Vagina (tissue), 2 donors: ENCODE measurements at regions not wholly inside any gene's neighbourhood (a gene's known extent, or its start where the extent isn't known, plus 50 kb on each side); places are given as distances from the start of the nearest gene placed in this dataset.

Experiments used
- DNase-seq, 2 donors: peaks; one replicate each; pipeline ENCODE4 v3.0.0-alpha.2; 2017; ENCODE audit errors: extremely low spot score in 2 of 2
- H3K27ac ChIP-seq: fragments of 200-600 bp; sonication (generic); one replicate; pipeline ENCODE4 v1.5.1; 2019
- H3K27me3 ChIP-seq: fragments of 200-600 bp; sonication (generic); one replicate; pipeline ENCODE4 v1.5.1; 2019
- H3K36me3 ChIP-seq, 2 donors: fragments of 200-600 bp; sonication (generic); one replicate each; pipeline ENCODE4 v1.5.1; 2017 to 2019
- H3K4me1 ChIP-seq: fragments of 200-600 bp; sonication (generic); one replicate; pipeline ENCODE4 v1.5.1; 2019
- H3K4me3 ChIP-seq, 2 donors: fragments of 200-600 bp; sonication (generic); 1 replicate in 1 of 2; 2 replicates in 1 of 2; pipeline ENCODE4 v1.5.1; 2016 to 2019
- H3K9me3 ChIP-seq: fragments of 200-600 bp; sonication (generic); one replicate; pipeline ENCODE4 v1.5.1; 2019
- CTCF ChIP-seq, 3 experiments: fragments of 450-650 bp in 2 of 3; fragments of 200-600 bp in 1 of 3; sonication (generic) in 1 of 3; IDR thresholded peaks; one replicate each; pipeline ENCODE4 v1.5.1; 2017 to 2019; ENCODE audit warnings: antibody characterized with exemption in 3 of 3, mild to moderate bottlenecking in 2 of 3, moderate library complexity in 2 of 3
- POLR2A ChIP-seq, 2 donors: fragments of 450-650 bp; IDR thresholded peaks; one replicate each; pipeline ENCODE4 v1.6.1; 2017; ENCODE audit warnings: antibody characterized with exemption in 2 of 2, mild to moderate bottlenecking in 2 of 2, moderate library complexity in 2 of 2
- POLR2AphosphoS5 ChIP-seq, 2 donors: sonication (generic); formaldehyde crosslinking; IDR thresholded peaks; one replicate each; pipeline ENCODE4 v1.9.0; 2017; ENCODE audit warnings: antibody characterized with exemption in 2 of 2, mild to moderate bottlenecking in 2 of 2, low read depth in 1 of 2; ENCODE audit not compliant: insufficient read depth in 1 of 2
- intact Hi-C: fragments of 100-400 bp; cut with DNase I; formaldehyde crosslinking; loops from one replicate; pipeline ENCODE4 v1.15.1; 2023

GRCh38 chr6:113421997-113422396 lies 435.1 kb upstream of the MARCKS start:
- intact Hi-C loops, result no loop called here
- no peak for DNase-seq
- Histone ChIP-seq H3K27me3 (no peaks in the 10 kb centered on the region), H3K9me3 (no peaks in the 10 kb centered on the region), H3K4me3 (no peak overlapping the region), H3K27ac (no peak overlapping the region), H3K36me3 (no peaks in the 10 kb centered on the region), H3K4me1 (no peaks in the 10 kb centered on the region)
- no peak for TF ChIP-seq POLR2A (IDR thresholded peaks at IDR 0.05)
- TF ChIP-seq POLR2AphosphoS5 (IDR thresholded peaks at IDR 0.05; ENCODE audit: insufficient read depth in 1 of 2, low read depth in 1 of 2), result no peak
- no peak for TF ChIP-seq CTCF (IDR thresholded peaks at IDR 0.05)

GRCh38 chr6:113423956-113424355 lies 433.2 kb upstream of the MARCKS start:
- TF ChIP-seq POLR2A (IDR thresholded peaks at IDR 0.05) (no peak), POLR2AphosphoS5 (IDR thresholded peaks at IDR 0.05; ENCODE audit: insufficient read depth in 1 of 2, low read depth in 1 of 2) (no peak), CTCF (IDR thresholded peaks at IDR 0.05) (no peak)
- Histone ChIP-seq H3K4me1 (no peaks in the 10 kb centered on the region), H3K27me3 (no peaks in the 10 kb centered on the region), H3K27ac (no peak overlapping the region), H3K9me3 (no peaks in the 10 kb centered on the region), H3K4me3 (no peak overlapping the region), H3K36me3 (no peaks in the 10 kb centered on the region)
- intact Hi-C loops, result no loop called here
- no peak for DNase-seq

GRCh38 chr6:113425977-113426660 lies 431.0 kb upstream of the MARCKS start:
- Histone ChIP-seq H3K27ac (no peak overlapping the region), H3K4me3 (no peak overlapping the region), H3K36me3 (no peaks in the 10 kb centered on the region), H3K9me3 (no peaks in the 10 kb centered on the region), H3K27me3 (no peaks in the 10 kb centered on the region), H3K4me1 (no peaks in the 10 kb centered on the region)
- intact Hi-C loops, result no loop called here
- TF ChIP-seq POLR2AphosphoS5 (IDR thresholded peaks at IDR 0.05; ENCODE audit: insufficient read depth in 1 of 2, low read depth in 1 of 2), result no peak
- TF ChIP-seq CTCF (IDR thresholded peaks at IDR 0.05), result no peak
- no peak for TF ChIP-seq POLR2A (IDR thresholded peaks at IDR 0.05)
- DNase-seq, result no peak

GRCh38 chr6:113427617-113428016 lies 429.5 kb upstream of the MARCKS start:
- no peak for TF ChIP-seq POLR2AphosphoS5 (IDR thresholded peaks at IDR 0.05; ENCODE audit: insufficient read depth in 1 of 2, low read depth in 1 of 2)
- TF ChIP-seq CTCF (IDR thresholded peaks at IDR 0.05), result no peak
- TF ChIP-seq POLR2A (IDR thresholded peaks at IDR 0.05), result no peak
- H3K4me3 ChIP-seq, result no peak overlapping the region
- no peaks in the 10 kb centered on the region for H3K9me3 ChIP-seq
- peaks cover 6% of the 10 kb centered on the region for H3K4me1 ChIP-seq
- DNase-seq, result no peak
- H3K27ac ChIP-seq, result no peak overlapping the region
- no peaks in the 10 kb centered on the region for H3K36me3 ChIP-seq
- H3K27me3 ChIP-seq, result no peaks in the 10 kb centered on the region
- intact Hi-C loops, result no loop called here

- Histone ChIP-seq H3K27me3 (no peaks in the 10 kb centered on the region), H3K36me3 (no peaks in the 10 kb centered on the region), H3K9me3 (no peaks in the 10 kb centered on the region), H3K4me3 (no peak overlapping the region), H3K4me1 (peaks cover 15% of the 10 kb centered on the region), H3K27ac (no peak overlapping the region)
- TF ChIP-seq POLR2AphosphoS5 (IDR thresholded peaks at IDR 0.05; ENCODE audit: insufficient read depth in 1 of 2, low read depth in 1 of 2), result no peak
- TF ChIP-seq POLR2A (IDR thresholded peaks at IDR 0.05), result no peak
- no peak for TF ChIP-seq CTCF (IDR thresholded peaks at IDR 0.05)
- intact Hi-C loops, result no loop called here
- DNase-seq, result no peak
Measured at GRCh38 chr6:113428702-113429101, 428.4 kb upstream of the MARCKS start.
